ENCODE measurements at regions not wholly inside any gene's neighbourhood (a gene's known extent, or its start where the extent isn't known, plus 50 kb on each side); places are given as distances from the start of the nearest gene placed in this dataset.

DNA sequence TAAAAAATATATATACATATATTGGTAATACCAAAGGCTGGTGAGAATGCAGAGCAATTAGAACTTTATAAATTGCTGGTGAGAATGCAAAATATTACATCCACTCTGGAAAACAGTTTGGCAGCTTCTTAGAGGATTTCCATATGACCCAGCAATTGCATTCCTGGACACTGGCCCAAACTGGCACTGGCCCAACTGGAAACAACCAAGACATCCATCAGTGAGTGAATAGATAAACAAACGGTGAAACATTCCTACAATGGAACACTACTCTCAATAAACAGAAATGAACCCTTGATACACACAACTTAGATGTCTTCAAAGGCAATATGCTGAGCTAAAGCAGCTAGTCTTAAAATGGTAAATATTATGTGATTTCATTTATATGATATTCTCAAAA lies 524.2 kb downstream of the IQCM start:
- peaks cover 24% of the 10 kb centered on the region for H3K9me3 ChIP-seq (ENCODE audit: low read length)
- ChIA-PET CTCF (ENCODE audit: low intra/inter-chr PET ratio, low total read pairs) (no interaction called here), POLR2A (no interaction called here)
- in situ Hi-C loops (cut with HindIII; ENCODE audit: extremely low pct_ligation_motif_present, low pct_unique_long_range_greater_than_20kb) (no loop called here), intact Hi-C loops (cut with micrococcal nuclease; ENCODE audit: unreplicated experiment) (no loop called here)
- H2AFZ ChIP-seq (ENCODE audit: low read length): no peak overlapping the region
- no peak overlapping the region for H3K9ac ChIP-seq (ENCODE audit: insufficient read depth, low read depth, low read length)
- no peaks in the 10 kb centered on the region for H3K4me1 ChIP-seq (ENCODE audit: insufficient read depth, low read length)
- no peaks in the 10 kb centered on the region for H4K20me1 ChIP-seq (ENCODE audit: insufficient read depth, low read length)
- H3K4me3 ChIP-seq (replicated peaks in 1 of 3; ENCODE audit: insufficient read depth in 1 of 3, low read depth in 2 of 3, low read length in 3 of 3): no peak overlapping the region
- H3K27ac ChIP-seq (ENCODE audit: extremely low read length, insufficient read depth, low read length): no peak overlapping the region
- BruUV-seq (replicated peaks): no TSS peak
- DNase-seq (ENCODE audit: low spot score) (no peak), ATAC-seq (no peak), FAIRE-seq (no peak)
- H3K36me3 ChIP-seq (replicated peaks in 1 of 2; ENCODE audit: control insufficient read depth in 1 of 2, insufficient read depth in 2 of 2, low read length in 2 of 2): no peaks in the 10 kb centered on the region
- no peak overlapping the region for H3K4me2 ChIP-seq (ENCODE audit: low read depth, low read length)
- no peak for TF ChIP-seq ZNF180 (CRISPR knock-in tag; IDR thresholded peaks at IDR 0.05; ENCODE audit: borderline replicate concordance, low read depth)
- TF ChIP-seq THAP11 (CRISPR knock-in tag; IDR thresholded peaks at IDR 0.05): no peak
- TF ChIP-seq ZNF414 (CRISPR knock-in tag; IDR thresholded peaks at IDR 0.05): no peak
- TF ChIP-seq CREBL2 (CRISPR knock-in tag; IDR thresholded peaks at IDR 0.05; ENCODE audit: borderline replicate concordance): no peak
- no peak for TF ChIP-seq ZNF749 (CRISPR knock-in tag; IDR thresholded peaks at IDR 0.05; ENCODE audit: borderline replicate concordance)
- TF ChIP-seq ZBTB38 (CRISPR knock-in tag; IDR thresholded peaks at IDR 0.05): no peak
- no peak for TF ChIP-seq ZNF607 (CRISPR knock-in tag; IDR thresholded peaks at IDR 0.05; ENCODE audit: borderline replicate concordance)
- H3K79me2 ChIP-seq (ENCODE audit: insufficient read depth, low read length): no peaks in the 10 kb centered on the region
- H3K27me3 ChIP-seq (ENCODE audit: control insufficient read depth in 1 of 2, insufficient read depth in 2 of 2, low read length in 2 of 2): no peaks in the 10 kb centered on the region
- WGBS (ENCODE audit: low lambda C conversion rate): 6% methylated on average over 1 of the region's 1 CpG

DNA sequence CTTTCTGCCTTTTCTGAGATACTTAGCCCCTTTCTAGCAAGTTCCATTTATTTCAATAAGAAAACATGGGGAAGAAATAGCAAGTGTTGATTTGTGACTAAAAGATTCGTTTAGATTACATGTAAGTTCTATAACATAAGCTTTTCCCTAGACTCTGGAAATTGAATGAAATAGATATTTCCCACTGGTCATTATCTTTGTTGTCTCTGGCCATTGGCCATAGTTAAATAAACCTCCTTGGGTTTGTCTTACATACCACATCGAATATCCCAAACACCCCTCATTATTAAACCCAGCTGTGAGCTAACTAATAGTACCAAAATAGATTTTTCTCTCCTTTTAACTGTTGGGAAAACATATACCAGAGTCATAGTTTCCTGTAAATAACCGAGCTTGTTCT lies 534.8 kb downstream of the IQCM start:
- no peak for ATAC-seq
- FAIRE-seq: no peak
- H3K4me3 ChIP-seq (replicated peaks in 1 of 3; ENCODE audit: insufficient read depth in 1 of 3, low read depth in 2 of 3, low read length in 3 of 3): no peak overlapping the region
- TF ChIP-seq SMAD1 (CRISPR knock-in tag; IDR thresholded peaks at IDR 0.05; ENCODE audit: borderline replicate concordance, low read depth): no peak
- no peak for TF ChIP-seq CHD4 (IDR thresholded peaks at IDR 0.05; ENCODE audit: borderline replicate concordance, low read length)
- TF ChIP-seq GPBP1L1 (CRISPR knock-in tag; IDR thresholded peaks at IDR 0.05): no peak
- no peak for TF ChIP-seq NFRKB (IDR thresholded peaks at IDR 0.05)
- TF ChIP-seq MTF2 (CRISPR knock-in tag; IDR thresholded peaks at IDR 0.05; ENCODE audit: borderline replicate concordance): no peak
- TF ChIP-seq, protein P1, sequence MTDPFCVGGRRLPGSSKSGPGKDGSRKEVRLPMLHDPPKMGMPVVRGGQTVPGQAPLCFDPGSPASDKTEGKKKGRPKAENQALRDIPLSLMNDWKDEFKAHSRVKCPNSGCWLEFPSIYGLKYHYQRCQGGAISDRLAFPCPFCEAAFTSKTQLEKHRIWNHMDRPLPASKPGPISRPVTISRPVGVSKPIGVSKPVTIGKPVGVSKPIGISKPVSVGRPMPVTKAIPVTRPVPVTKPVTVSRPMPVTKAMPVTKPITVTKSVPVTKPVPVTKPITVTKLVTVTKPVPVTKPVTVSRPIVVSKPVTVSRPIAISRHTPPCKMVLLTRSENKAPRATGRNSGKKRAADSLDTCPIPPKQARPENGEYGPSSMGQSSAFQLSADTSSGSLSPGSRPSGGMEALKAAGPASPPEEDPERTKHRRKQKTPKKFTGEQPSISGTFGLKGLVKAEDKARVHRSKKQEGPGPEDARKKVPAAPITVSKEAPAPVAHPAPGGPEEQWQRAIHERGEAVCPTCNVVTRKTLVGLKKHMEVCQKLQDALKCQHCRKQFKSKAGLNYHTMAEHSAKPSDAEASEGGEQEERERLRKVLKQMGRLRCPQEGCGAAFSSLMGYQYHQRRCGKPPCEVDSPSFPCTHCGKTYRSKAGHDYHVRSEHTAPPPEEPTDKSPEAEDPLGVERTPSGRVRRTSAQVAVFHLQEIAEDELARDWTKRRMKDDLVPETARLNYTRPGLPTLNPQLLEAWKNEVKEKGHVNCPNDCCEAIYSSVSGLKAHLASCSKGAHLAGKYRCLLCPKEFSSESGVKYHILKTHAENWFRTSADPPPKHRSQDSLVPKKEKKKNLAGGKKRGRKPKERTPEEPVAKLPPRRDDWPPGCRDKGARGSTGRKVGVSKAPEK (CRISPR knock-in tag; IDR thresholded peaks at IDR 0.05; ENCODE audit: borderline replicate concordance): no peak
- TF ChIP-seq SNAI1 (CRISPR knock-in tag; IDR thresholded peaks at IDR 0.05; ENCODE audit: borderline replicate concordance): no peak
- no peak for TF ChIP-seq FOXO1 (CRISPR knock-in tag; IDR thresholded peaks at IDR 0.05)
- TF ChIP-seq ARHGAP35 (CRISPR knock-in tag; IDR thresholded peaks at IDR 0.05; ENCODE audit: borderline replicate concordance): no peak

More for the DNA sequence above, 534.8 kb downstream of the IQCM start:
- 0% methylated on average over 3 of the region's 3 CpGs for WGBS (ENCODE audit: low lambda C conversion rate)
- no peak overlapping the region for H2AFZ ChIP-seq (ENCODE audit: low read length)
- ChIA-PET CTCF (ENCODE audit: low intra/inter-chr PET ratio, low total read pairs) (no interaction called here), POLR2A (no interaction called here)
- no peaks in the 10 kb centered on the region for H3K4me1 ChIP-seq (ENCODE audit: insufficient read depth, low read length)
- no peaks in the 10 kb centered on the region for H3K79me2 ChIP-seq (ENCODE audit: insufficient read depth, low read length)
- no peak overlapping the region for H3K27ac ChIP-seq (ENCODE audit: extremely low read length, insufficient read depth, low read length)
- no peaks in the 10 kb centered on the region for H4K20me1 ChIP-seq (ENCODE audit: insufficient read depth, low read length)
- no peaks in the 10 kb centered on the region for H3K27me3 ChIP-seq (ENCODE audit: control insufficient read depth in 1 of 2, insufficient read depth in 2 of 2, low read length in 2 of 2)
- no TSS peak for BruUV-seq (replicated peaks)
- no peak overlapping the region for H3K4me2 ChIP-seq (ENCODE audit: low read depth, low read length)
- in situ Hi-C loops (cut with HindIII; ENCODE audit: extremely low pct_ligation_motif_present, low pct_unique_long_range_greater_than_20kb): no loop called here
- no peaks in the 10 kb centered on the region for H3K36me3 ChIP-seq (replicated peaks in 1 of 2; ENCODE audit: control insufficient read depth in 1 of 2, insufficient read depth in 2 of 2, low read length in 2 of 2)
- intact Hi-C loops (cut with micrococcal nuclease; ENCODE audit: unreplicated experiment): no loop called here
- H3K9me3 ChIP-seq (ENCODE audit: low read length): peaks cover 15% of the 10 kb centered on the region
- no peak for DNase-seq (ENCODE audit: low spot score)
- H3K9ac ChIP-seq (ENCODE audit: insufficient read depth, low read depth, low read length): no peak overlapping the region

All from HepG2 (cell line).